Stimulated activated CD4-positive, alpha-beta T cell treated with anti-CD3 and anti-CD28 coated beads, Interleukin-12 subunit alpha, Interleukin-12 subunit beta, amount 100 ng/mL, for 4 hours (primary cell): ENCODE measurements at regions not wholly inside any gene's neighbourhood (a gene's known extent, or its start where the extent isn't known, plus 50 kb on each side); places are given as distances from the start of the nearest gene placed in this dataset.
"Not testable (repeated sequence)": the region's sequence is repeated elsewhere in the genome, so short reads cannot be mapped to it uniquely, and the experiment has no call there.

Experiments used
- DNase-seq: peaks from one replicate; pipeline ENCODE4 v3.0.0-alpha.2; 2020

DNA sequence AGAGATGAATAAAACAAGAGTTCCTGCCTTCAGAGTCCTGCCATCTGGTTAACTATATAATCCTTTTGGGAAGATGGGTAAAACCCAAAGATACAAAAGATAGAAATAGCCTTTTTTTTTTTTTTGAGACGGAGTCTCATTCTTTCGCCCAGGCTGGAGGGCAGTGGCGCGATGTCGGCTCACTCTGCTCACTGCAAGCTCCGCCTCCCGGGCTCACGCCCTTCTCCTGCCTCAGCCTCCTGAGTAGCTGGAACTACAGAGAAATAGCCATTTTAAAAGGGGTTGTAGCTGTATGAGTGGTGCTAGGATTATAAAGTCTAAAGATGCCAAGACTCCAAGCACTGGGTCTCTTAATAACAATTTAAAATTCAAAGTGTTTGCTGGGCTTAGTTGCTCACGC, 97.2 kb downstream of the KDR start:
- no peak for DNase-seq

DNA sequence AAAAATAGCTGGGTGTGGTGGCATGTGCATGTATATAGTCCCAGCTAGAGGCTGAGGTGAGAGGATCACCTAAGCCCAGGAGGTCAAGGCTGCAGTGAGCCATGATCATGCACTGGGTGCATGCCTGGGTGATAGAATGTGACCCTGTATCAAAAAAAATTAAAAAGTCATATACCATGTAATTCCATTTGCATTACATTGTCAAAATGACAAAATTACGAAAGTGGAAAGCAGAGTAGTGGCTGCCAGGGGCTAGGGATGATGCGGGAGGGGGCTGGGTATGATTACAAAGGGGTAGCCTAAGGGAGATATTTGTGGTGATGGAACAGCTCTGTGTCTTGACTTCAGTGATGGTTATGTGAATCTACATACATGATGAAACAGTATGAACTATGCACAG, 97.8 kb downstream of the KDR start:
- DNase-seq, result no peak

- DNase-seq, result not testable (repeated sequence)
These were observed 99.9 kb downstream of the KDR start for GRCh38 chr4:55025456-55025855.

GRCh38 chr4:55023030-55023429, 102.4 kb downstream of the KDR start:
- no peak for DNase-seq

DNA sequence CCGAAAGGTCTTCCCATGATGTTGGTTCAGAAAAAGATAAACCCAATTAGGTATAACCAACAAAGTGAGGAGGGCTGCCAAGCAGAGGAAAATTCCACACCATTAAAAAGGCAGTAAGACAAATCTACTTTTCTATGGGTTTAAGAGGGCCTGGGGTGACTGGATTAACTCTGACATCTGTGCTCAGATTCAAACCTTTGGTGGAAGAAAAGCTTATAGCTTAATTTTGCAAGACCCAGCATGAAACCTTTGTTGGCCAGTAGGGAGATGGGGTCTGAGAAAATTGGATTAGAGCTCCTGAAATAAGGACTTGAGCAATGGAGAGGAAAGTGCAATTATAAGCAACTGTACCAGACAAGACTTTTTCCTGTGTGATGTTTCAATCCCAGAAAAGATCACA, 104.2 kb downstream of the KDR start:
- DNase-seq, result no peak

DNA sequence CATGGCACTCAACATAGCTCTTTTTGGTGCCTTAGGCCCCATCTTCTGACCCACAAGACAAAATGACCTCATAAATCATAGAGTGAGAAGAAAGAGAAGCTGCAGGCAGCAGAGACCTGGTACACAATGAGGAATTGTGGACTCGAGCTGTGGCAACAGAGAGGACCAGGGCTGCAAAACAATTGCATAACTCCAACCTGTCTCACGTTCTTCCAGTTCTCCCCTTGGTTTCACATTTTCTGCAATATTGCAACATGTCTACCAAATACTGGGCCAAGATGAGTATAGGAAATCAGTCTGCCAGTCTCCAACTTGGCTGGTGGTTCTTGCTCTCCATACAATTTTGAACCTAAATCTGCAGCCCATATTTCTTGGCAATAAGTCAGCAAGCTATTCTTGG, 105.3 kb downstream of the KDR start:
- DNase-seq, result no peak

GRCh38 chr4:55018978-55019377, 106.4 kb downstream of the KDR start:
- DNase-seq, result no peak

GRCh38 chr4:55018521-55018920, 106.9 kb downstream of the KDR start:
- no peak for DNase-seq

GRCh38 chr4:55017406-55017805, 108.0 kb downstream of the KDR start:
- no peak for DNase-seq

GRCh38 chr4:55016131-55016530, 109.3 kb downstream of the KDR start:
- DNase-seq, result no peak

GRCh38 chr4:55014876-55015275, 110.5 kb downstream of the KDR start:
- DNase-seq, result no peak

DNA sequence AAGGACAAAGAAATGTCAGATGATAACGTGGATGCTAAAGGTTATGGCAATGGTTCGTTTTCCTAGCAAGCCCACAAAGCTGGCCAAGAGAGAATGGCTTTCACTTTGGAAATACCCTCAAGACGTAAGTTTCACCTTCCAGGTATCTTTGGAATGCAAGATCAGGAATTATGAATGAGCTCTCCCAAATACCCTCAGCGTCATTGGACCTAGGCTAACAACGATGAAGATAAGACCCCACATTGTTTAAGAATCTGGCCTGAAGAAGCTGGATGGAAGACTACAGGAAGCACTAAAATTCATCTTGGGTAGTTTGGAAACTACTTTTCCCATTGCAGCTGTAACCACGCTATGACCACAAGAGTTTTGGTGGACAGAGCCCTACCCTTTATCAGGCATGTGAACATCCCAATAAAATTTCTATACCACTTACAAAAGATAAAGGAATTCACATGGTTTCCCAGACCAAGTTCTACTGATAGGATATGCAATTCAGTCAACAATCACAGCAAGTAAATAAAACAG, 111.9 kb downstream of the KDR start:
- no peak for DNase-seq

GRCh38 chr4:55012363-55013230, 112.8 kb downstream of the KDR start:
- DNase-seq, result no peak

GRCh38 chr4:55011761-55012160, 113.6 kb downstream of the KDR start:
- no peak for DNase-seq

DNA sequence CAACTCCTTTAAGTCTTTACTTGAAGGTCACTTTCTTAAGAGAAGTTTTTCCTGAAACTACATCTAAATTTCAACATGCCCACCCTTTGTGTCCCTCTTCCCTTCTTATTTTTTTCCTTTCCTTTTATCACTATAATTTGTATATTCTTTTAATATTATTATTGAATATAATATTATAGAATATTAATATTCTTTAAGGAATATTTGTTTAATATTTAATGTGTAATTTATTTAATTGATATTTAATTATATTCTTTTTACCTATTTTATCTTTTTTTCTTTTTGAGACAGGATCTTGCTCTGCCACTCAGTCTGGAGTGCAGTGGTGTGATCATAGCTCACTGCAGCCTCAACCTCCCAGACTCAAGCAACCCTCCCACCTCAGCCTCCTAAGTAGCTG, 114.8 kb downstream of the KDR start:
- no peak for DNase-seq

DNA sequence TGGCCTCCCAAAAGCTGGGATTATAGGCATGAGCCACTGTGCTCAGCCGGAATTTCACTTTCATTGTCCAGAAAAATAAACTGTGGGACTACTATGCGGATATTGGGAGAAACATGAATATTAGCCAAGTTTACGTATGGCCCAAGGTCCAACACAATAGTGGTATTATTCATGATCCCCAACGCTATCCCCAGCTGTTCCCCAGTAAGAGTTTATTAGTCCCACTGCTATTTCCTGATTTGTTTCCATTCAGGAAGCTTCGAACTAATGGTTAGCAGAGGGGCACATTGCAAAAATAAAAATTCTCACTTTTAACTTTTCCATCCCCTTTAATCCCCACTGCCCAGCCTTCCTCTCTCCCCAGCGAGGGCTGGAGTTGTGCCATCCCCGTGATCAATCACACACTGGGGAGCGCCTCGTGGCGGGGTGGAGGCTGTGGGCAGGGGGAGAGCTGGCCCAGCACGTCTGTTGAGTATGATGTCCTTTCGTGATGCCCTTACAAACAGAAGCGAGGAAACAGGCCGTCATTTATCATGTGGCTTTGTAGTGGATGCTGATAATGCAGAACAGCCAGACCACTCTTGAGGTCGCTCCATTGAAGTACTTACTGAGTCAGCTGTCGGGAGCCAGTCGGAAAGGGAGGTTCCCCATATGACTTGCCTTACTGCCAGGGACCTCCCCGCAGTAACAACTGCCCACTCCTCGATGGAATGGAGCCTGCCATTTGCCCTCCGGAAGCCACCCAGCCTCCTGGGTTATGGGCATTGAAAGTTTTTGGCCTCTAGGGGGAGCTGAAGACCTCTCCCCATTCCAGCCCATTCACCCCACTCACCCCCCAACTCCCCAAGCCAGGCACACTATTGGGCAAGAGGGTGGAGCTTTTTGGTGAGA, 117.0 kb downstream of the KDR start:
- DNase-seq, result no peak

GRCh38 chr4:55005910-55006309, 119.5 kb downstream of the KDR start:
- DNase-seq, result no peak

GRCh38 chr4:55004831-55005230, 120.6 kb downstream of the KDR start:
- no peak for DNase-seq

- no peak for DNase-seq
These were observed 123.0 kb downstream of the KDR start for GRCh38 chr4:55002431-55002830.

GRCh38 chr4:55001538-55001937, 123.9 kb downstream of the KDR start:
- no peak for DNase-seq

DNA sequence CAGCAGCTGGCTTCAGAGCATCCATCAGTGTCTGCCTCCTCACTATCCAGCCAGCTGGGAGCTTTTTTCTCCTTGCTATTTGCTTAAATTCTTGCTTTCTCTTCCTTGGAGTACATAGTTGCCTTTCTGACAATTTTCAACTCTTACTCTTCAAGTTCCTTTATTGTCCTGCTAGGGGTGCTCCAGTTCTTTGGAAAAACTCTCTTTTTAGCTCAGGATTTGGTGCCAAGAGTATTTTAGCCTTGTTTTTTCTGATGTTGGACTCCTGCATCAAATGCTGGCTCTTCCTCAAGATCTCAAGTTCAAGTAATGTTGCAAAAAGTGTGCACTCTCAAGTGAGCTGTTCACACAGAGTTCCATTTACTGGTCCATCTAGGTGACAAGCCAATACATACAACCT, 126.4 kb downstream of the KDR start:
- no peak for DNase-seq

- DNase-seq, result not testable (repeated sequence)
These were observed 131.8 kb downstream of the KDR start for GRCh38 chr4:54993473-54994026.

DNA sequence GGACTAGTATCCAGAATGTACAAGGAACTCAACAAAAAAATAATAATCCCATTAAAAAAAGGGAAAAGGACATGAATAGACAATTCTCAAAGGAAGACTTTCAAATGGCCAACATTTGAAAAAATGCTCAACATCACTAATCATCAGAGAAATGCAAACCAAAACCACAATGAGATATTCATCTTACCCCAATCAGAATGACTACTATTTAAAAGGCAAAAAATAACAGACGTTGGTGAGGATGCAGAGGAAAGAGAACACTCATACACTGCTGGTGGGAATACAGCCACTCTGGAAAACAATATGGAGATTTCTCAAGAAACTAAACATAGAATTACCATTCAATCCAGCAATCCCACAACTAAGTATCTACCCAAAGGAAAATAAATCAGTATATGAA, 133.1 kb downstream of the KDR start:
- DNase-seq, result no peak

GRCh38 chr4:54988655-54989054, 136.7 kb downstream of the KDR start:
- no peak for DNase-seq
